GM12874 (cell line): ENCODE measurements at regions not wholly inside any gene's neighbourhood (a gene's known extent, or its start where the extent isn't known, plus 50 kb on each side); places are given as distances from the start of the nearest gene placed in this dataset.

Source experiments
- TF ChIP-seq, protein P1 (sequence below): IDR thresholded peaks from 2 replicates; pipeline ENCODE4 v1.5.1; 2011; ENCODE audit warnings: low read depth, mild to moderate bottlenecking, control low read depth, low read length, moderate library complexity; ENCODE audit not compliant: insufficient read depth

DNA sequence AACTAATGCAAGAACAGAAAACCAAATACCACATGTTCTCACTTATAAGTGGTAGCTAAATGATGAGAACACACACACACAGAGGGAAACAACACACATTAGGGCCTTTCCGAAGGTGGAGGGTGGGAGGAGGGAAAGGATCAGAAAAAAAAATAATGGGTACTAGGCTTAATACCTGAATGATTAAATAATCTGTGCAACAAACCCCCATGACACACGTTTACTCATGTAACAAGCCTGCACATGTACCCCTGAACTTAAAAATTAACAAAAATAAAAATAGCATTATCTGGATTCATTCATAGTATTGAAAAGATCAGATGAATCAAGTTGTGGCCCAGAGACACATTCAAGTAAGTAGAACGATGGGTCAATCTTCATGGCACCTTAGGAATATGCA lies 159.5 kb upstream of the POT1 start:
- TF ChIP-seq, protein P1, sequence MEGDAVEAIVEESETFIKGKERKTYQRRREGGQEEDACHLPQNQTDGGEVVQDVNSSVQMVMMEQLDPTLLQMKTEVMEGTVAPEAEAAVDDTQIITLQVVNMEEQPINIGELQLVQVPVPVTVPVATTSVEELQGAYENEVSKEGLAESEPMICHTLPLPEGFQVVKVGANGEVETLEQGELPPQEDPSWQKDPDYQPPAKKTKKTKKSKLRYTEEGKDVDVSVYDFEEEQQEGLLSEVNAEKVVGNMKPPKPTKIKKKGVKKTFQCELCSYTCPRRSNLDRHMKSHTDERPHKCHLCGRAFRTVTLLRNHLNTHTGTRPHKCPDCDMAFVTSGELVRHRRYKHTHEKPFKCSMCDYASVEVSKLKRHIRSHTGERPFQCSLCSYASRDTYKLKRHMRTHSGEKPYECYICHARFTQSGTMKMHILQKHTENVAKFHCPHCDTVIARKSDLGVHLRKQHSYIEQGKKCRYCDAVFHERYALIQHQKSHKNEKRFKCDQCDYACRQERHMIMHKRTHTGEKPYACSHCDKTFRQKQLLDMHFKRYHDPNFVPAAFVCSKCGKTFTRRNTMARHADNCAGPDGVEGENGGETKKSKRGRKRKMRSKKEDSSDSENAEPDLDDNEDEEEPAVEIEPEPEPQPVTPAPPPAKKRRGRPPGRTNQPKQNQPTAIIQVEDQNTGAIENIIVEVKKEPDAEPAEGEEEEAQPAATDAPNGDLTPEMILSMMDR = no peak

- TF ChIP-seq, protein P1 = no peak
Measured at GRCh38 chr7:125088555-125088954, 158.9 kb upstream of the POT1 start.

DNA sequence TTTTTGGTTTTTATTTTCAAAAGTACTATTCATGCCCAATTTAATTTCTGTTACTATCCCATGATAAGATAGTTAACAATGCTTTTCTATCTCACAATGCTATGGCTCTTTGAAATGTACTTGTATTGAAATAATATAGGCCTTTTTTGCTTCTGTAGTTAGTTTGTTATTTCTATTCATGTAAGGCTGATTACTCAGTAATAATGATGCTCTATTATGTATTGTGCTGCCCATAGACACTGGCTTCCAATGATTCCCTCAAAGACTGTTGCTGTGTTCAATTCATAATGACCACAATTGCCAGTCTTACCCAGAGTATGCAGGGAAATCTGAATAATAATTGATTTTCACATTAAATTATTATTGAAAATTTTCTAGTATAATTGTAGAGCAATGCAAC lies 155.5 kb upstream of the POT1 start:
- TF ChIP-seq, protein P1 = no peak

- TF ChIP-seq, protein P1 = no peak
Measured at GRCh38 chr7:125084196-125084595, 154.6 kb upstream of the POT1 start.

- TF ChIP-seq, protein P1 = no peak
Measured at GRCh38 chr7:125074141-125074540, 144.5 kb upstream of the POT1 start.

DNA sequence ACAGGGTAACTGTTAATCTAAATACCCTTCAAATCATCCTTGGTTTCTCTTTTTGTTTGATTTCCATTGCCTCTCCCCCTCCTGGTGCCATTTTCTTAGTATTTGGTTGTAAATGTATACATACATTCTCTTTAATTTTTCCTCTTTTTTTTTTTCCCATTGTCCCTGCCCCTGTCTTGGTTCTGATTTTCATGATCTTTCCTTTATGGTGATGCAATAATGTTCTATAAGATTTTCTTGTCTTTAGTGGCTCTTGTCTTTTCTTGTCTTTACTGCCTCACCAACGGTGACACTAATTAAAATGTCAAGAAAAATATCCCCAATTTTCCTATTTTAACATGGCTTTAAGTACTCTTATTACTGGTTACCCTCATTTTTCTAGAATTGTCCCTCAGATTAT lies 135.9 kb upstream of the POT1 start:
- TF ChIP-seq, protein P1 = no peak

- TF ChIP-seq, protein P1 = no peak
Measured at GRCh38 chr7:125065001-125065400, 135.4 kb upstream of the POT1 start.

- TF ChIP-seq, protein P1 = no peak
Measured at GRCh38 chr7:125061776-125062397, 132.3 kb upstream of the POT1 start.
